ENCODE measurements at regions not wholly inside any gene's neighbourhood (a gene's known extent, or its start where the extent isn't known, plus 50 kb on each side); places are given as distances from the start of the nearest gene placed in this dataset.
"Not testable (repeated sequence)": the region's sequence is repeated elsewhere in the genome, so short reads cannot be mapped to it uniquely, and the experiment has no call there.

DNA sequence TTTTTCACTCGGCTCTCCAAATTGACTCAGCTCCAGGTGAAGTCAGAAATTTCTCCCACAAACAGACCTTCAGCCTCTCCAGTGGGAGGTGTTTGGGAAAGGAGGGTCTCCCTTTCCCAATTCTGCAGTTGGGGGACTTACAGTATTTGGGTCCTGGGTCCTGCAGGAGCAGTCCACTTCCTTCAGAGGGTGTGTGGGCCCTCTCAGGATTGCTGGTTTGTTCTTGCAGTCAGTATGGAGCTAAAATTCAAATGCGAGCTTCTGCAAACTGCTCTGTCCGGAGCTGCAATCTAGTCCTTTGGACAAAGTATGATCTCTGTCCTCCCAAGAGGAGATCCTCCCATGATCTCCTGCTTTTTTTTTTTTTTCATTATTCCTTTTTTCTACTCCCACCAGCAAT, 87.9 kb upstream of the MSTN start:
- no peaks in the 10 kb centered on the region for H3K36me3 ChIP-seq (replicated peaks)
- no peak overlapping the region for H3K4me3 ChIP-seq (ENCODE audit: low read depth, low read length)
- no peak for DNase-seq
- in situ Hi-C loops (cut with HindIII; ENCODE audit: low pct_ligation_motif_present, low sequenced_read_pairs): no loop called here
- no peaks in the 10 kb centered on the region for H3K27me3 ChIP-seq (replicated peaks)
- no peak overlapping the region for H3K27ac ChIP-seq
- TF ChIP-seq, protein P1, sequence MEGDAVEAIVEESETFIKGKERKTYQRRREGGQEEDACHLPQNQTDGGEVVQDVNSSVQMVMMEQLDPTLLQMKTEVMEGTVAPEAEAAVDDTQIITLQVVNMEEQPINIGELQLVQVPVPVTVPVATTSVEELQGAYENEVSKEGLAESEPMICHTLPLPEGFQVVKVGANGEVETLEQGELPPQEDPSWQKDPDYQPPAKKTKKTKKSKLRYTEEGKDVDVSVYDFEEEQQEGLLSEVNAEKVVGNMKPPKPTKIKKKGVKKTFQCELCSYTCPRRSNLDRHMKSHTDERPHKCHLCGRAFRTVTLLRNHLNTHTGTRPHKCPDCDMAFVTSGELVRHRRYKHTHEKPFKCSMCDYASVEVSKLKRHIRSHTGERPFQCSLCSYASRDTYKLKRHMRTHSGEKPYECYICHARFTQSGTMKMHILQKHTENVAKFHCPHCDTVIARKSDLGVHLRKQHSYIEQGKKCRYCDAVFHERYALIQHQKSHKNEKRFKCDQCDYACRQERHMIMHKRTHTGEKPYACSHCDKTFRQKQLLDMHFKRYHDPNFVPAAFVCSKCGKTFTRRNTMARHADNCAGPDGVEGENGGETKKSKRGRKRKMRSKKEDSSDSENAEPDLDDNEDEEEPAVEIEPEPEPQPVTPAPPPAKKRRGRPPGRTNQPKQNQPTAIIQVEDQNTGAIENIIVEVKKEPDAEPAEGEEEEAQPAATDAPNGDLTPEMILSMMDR (IDR thresholded peaks at IDR 0.05; ENCODE audit: low read depth, low read length, missing control alignments): no peak

- Histone ChIP-seq H3K27me3 (replicated peaks) (no peaks in the 10 kb centered on the region), H3K27ac (no peak overlapping the region), H3K36me3 (replicated peaks) (no peaks in the 10 kb centered on the region), H3K4me3 (ENCODE audit: low read depth, low read length) (no peak overlapping the region)
- in situ Hi-C loops (cut with HindIII; ENCODE audit: low pct_ligation_motif_present, low sequenced_read_pairs): no loop called here
- TF ChIP-seq, protein P1 (IDR thresholded peaks at IDR 0.05; ENCODE audit: low read depth, low read length, missing control alignments): no peak
- DNase-seq: no peak
These were observed 87.4 kb upstream of the MSTN start for GRCh38 chr2:190149908-190150307.

GRCh38 chr2:190149200-190149599, 86.7 kb upstream of the MSTN start:
- Histone ChIP-seq H3K4me3 (ENCODE audit: low read depth, low read length) (no peak overlapping the region), H3K36me3 (replicated peaks) (no peaks in the 10 kb centered on the region), H3K27me3 (replicated peaks) (no peaks in the 10 kb centered on the region), H3K27ac (no peak overlapping the region)
- in situ Hi-C loops (cut with HindIII; ENCODE audit: low pct_ligation_motif_present, low sequenced_read_pairs): no loop called here
- no peak for DNase-seq
- TF ChIP-seq, protein P1 (IDR thresholded peaks at IDR 0.05; ENCODE audit: low read depth, low read length, missing control alignments): no peak

GRCh38 chr2:190146109-190146508, 83.6 kb upstream of the MSTN start:
- in situ Hi-C loops (cut with HindIII; ENCODE audit: low pct_ligation_motif_present, low sequenced_read_pairs); H3K27me3 ChIP-seq (replicated peaks); DNase-seq; H3K36me3 ChIP-seq (replicated peaks); H3K4me3 ChIP-seq (ENCODE audit: low read depth, low read length); H3K27ac ChIP-seq: not testable (repeated sequence)

- H3K27me3 ChIP-seq (replicated peaks); H3K4me3 ChIP-seq (ENCODE audit: low read depth, low read length); H3K27ac ChIP-seq; in situ Hi-C loops (cut with HindIII; ENCODE audit: low pct_ligation_motif_present, low sequenced_read_pairs); H3K36me3 ChIP-seq (replicated peaks); DNase-seq: not testable (repeated sequence)
These were observed 77.9 kb upstream of the MSTN start for GRCh38 chr2:190140474-190140873.

DNA sequence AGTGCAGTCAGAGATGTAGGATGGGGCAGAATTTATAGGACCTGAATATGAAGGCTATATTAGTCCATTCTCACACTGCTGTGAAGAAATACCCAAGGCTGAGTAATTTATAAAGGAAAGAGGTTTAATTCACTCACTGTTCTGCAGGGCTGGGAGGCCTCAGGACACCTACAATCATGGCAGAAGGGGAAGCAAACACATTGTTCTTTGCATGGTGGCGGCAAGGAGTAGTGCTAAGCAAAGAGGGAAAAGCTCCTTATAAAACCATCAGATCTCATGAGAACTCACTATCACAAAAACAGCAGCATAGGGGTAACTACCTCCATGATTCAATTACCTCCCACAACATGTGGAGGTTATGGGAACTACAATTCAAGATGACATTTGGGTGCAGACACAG, 76.8 kb upstream of the MSTN start:
- TF ChIP-seq, protein P1 (IDR thresholded peaks at IDR 0.05; ENCODE audit: low read depth, low read length, missing control alignments): no peak
- no peaks in the 10 kb centered on the region for H3K27me3 ChIP-seq (replicated peaks)
- no peak for DNase-seq
- H3K36me3 ChIP-seq (replicated peaks): no peaks in the 10 kb centered on the region
- H3K27ac ChIP-seq: no peak overlapping the region
- no peak overlapping the region for H3K4me3 ChIP-seq (ENCODE audit: low read depth, low read length)
- in situ Hi-C loops (cut with HindIII; ENCODE audit: low pct_ligation_motif_present, low sequenced_read_pairs): no loop called here

- DNase-seq: no peak
- in situ Hi-C loops (cut with HindIII; ENCODE audit: low pct_ligation_motif_present, low sequenced_read_pairs): no loop called here
- Histone ChIP-seq H3K4me3 (ENCODE audit: low read depth, low read length) (no peak overlapping the region), H3K27ac (no peak overlapping the region), H3K36me3 (replicated peaks) (no peaks in the 10 kb centered on the region), H3K27me3 (replicated peaks) (no peaks in the 10 kb centered on the region)
- TF ChIP-seq, protein P1 (IDR thresholded peaks at IDR 0.05; ENCODE audit: low read depth, low read length, missing control alignments): no peak
These were observed 75.5 kb upstream of the MSTN start for GRCh38 chr2:190138032-190138431.
